Activated T-helper 1 cell treated with anti-CD3 and anti-CD28 coated beads, Interleukin-2, amount 50 U/mL, for 16 hours (primary cell): ENCODE measurements at regions not wholly inside any gene's neighbourhood (a gene's known extent, or its start where the extent isn't known, plus 50 kb on each side); places are given as distances from the start of the nearest gene placed in this dataset.
A peak's percentile ranks its signal among the peaks of the same experiment; 100 is the strongest.
"Not testable (repeated sequence)": the region's sequence is repeated elsewhere in the genome, so short reads cannot be mapped to it uniquely, and the experiment has no call there.

Experiments
- DNase-seq, 2 donors: peaks; one replicate each; pipeline ENCODE4 v3.0.0-alpha.2; 2020; ENCODE audit warnings: low read depth in 1 of 2, low spot score in 1 of 2

GRCh38 chr12:34402228-34402898, 380.1 kb downstream of the ALG10 start:
- DNase-seq = peak in 1 of 2 donors; percentile 2

- peak in 1 of 2 donors; percentile 2 for DNase-seq
Measured at GRCh38 chr12:34402899-34403705, 380.8 kb downstream of the ALG10 start.

- no peak for DNase-seq
Measured at GRCh38 chr12:34403706-34404376, 381.5 kb downstream of the ALG10 start.

GRCh38 chr12:34404377-34405285, 382.3 kb downstream of the ALG10 start:
- no peak for DNase-seq

- DNase-seq = no peak
Measured at GRCh38 chr12:34405286-34406227, 383.3 kb downstream of the ALG10 start.

GRCh38 chr12:34406228-34406995, 384.1 kb downstream of the ALG10 start:
- no peak for DNase-seq

GRCh38 chr12:34406996-34407300, 384.7 kb downstream of the ALG10 start:
- no peak for DNase-seq

- DNase-seq = no peak
Measured at GRCh38 chr12:34407813-34408212, 385.5 kb downstream of the ALG10 start.

- DNase-seq = not testable (repeated sequence)
Measured at GRCh38 chr12:34431509-34431908, 409.2 kb downstream of the ALG10 start.
